K562 (cell line): ENCODE measurements at regions not wholly inside any gene's neighbourhood (a gene's known extent, or its start where the extent isn't known, plus 50 kb on each side); places are given as distances from the start of the nearest gene placed in this dataset.

Experiments used
- AFF1 ChIP-seq, 2 experiments: fragments of 450-650 bp; IDR thresholded peaks; 2 replicates each; pipeline ENCODE4 v1.6.1; 2018; ENCODE audit warnings: mild to moderate bottlenecking in 2 of 2, low read depth in 1 of 2; ENCODE audit not compliant: partially characterized antibody in 2 of 2
- CTBP1 ChIP-seq: fragments of 450-650 bp; IDR thresholded peaks from 2 replicates; pipeline ENCODE4 v1.6.1; 2016; ENCODE audit warnings: borderline replicate concordance
- HEY1 ChIP-seq: fragments of 250-450 bp; sonication (Bioruptor Pico); IDR thresholded peaks from 2 replicates; pipeline ENCODE4 v1.5.0; 2020; ENCODE audit warnings: mild to moderate bottlenecking, moderate library complexity, borderline replicate concordance
- RB1 ChIP-seq: fragments of 450-650 bp; IDR thresholded peaks from 2 replicates; pipeline ENCODE4 v1.6.1; 2017; ENCODE audit warnings: low read depth, mild to moderate bottlenecking
- RNF2 ChIP-seq: sonication (generic); IDR thresholded peaks from 2 replicates; pipeline ENCODE4 v1.6.1; 2016
- STAG1 ChIP-seq: sonication (generic); formaldehyde crosslinking; IDR thresholded peaks from 2 replicates; pipeline ENCODE4 v1.5.0; 2020; ENCODE audit warnings: missing genetic modification reagents, borderline replicate concordance
- TF ChIP-seq, protein P1 (sequence below): sonication (generic); formaldehyde crosslinking; IDR thresholded peaks from 2 replicates; pipeline ENCODE4 v1.8.1; 2023; ENCODE audit warnings: missing genetic modification reagents, mild to moderate bottlenecking, borderline replicate concordance

GRCh38 chr5:175124251-175124813, 319.6 kb downstream of the DRD1 start (continued):
- TF ChIP-seq AFF1 (IDR thresholded peaks at IDR 0.05; ENCODE audit: low read depth in 1 of 2, partially characterized antibody in 2 of 2) (no peak), RNF2 (no peak), HEY1 (CRISPR knock-in tag) (no peak), CTBP1 (no peak), RB1 (no peak), STAG1 (CRISPR knock-in tag) (no peak)
- TF ChIP-seq, protein P1, sequence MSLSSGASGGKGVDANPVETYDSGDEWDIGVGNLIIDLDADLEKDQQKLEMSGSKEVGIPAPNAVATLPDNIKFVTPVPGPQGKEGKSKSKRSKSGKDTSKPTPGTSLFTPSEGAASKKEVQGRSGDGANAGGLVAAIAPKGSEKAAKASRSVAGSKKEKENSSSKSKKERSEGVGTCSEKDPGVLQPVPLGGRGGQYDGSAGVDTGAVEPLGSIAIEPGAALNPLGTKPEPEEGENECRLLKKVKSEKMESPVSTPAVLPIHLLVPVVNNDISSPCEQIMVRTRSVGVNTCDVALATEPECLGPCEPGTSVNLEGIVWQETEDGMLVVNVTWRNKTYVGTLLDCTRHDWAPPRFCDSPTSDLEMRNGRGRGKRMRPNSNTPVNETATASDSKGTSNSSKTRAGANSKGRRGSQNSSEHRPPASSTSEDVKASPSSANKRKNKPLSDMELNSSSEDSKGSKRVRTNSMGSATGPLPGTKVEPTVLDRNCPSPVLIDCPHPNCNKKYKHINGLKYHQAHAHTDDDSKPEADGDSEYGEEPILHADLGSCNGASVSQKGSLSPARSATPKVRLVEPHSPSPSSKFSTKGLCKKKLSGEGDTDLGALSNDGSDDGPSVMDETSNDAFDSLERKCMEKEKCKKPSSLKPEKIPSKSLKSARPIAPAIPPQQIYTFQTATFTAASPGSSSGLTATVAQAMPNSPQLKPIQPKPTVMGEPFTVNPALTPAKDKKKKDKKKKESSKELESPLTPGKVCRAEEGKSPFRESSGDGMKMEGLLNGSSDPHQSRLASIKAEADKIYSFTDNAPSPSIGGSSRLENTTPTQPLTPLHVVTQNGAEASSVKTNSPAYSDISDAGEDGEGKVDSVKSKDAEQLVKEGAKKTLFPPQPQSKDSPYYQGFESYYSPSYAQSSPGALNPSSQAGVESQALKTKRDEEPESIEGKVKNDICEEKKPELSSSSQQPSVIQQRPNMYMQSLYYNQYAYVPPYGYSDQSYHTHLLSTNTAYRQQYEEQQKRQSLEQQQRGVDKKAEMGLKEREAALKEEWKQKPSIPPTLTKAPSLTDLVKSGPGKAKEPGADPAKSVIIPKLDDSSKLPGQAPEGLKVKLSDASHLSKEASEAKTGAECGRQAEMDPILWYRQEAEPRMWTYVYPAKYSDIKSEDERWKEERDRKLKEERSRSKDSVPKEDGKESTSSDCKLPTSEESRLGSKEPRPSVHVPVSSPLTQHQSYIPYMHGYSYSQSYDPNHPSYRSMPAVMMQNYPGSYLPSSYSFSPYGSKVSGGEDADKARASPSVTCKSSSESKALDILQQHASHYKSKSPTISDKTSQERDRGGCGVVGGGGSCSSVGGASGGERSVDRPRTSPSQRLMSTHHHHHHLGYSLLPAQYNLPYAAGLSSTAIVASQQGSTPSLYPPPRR (CRISPR knock-in tag): no peak
